Stimulated activated CD4-positive, alpha-beta T cell treated with anti-CD3 and anti-CD28 coated beads, TNF-alpha, amount 100 ng/mL, for 24 hours (primary cell): ENCODE measurements at regions not wholly inside any gene's neighbourhood (a gene's known extent, or its start where the extent isn't known, plus 50 kb on each side); places are given as distances from the start of the nearest gene placed in this dataset.

Source experiments
- DNase-seq, 3 experiments: peaks; one replicate each; pipeline ENCODE4 v3.0.0-alpha.2; 2020; ENCODE audit warnings: low read depth in 3 of 3

- DNase-seq: no peak
Measured at GRCh38 chr14:21993070-21993469, 319.5 kb upstream of the OR4E1 start.

GRCh38 chr14:21991130-21991529 lies 317.5 kb upstream of the OR4E1 start:
- DNase-seq: no peak

GRCh38 chr14:21990116-21990515 lies 316.5 kb upstream of the OR4E1 start:
- DNase-seq: no peak

- DNase-seq: no peak
Measured at GRCh38 chr14:21989090-21989489, 315.5 kb upstream of the OR4E1 start.

GRCh38 chr14:21988413-21988812 lies 314.8 kb upstream of the OR4E1 start:
- DNase-seq: no peak

GRCh38 chr14:21987937-21988336 lies 314.3 kb upstream of the OR4E1 start:
- DNase-seq: no peak

GRCh38 chr14:21985081-21985480 lies 311.5 kb upstream of the OR4E1 start:
- DNase-seq: no peak

GRCh38 chr14:21978999-21979314 lies 305.3 kb upstream of the OR4E1 start:
- no peak for DNase-seq

GRCh38 chr14:21978184-21978998 lies 304.8 kb upstream of the OR4E1 start:
- DNase-seq: peak in 2 of 3 experiments; percentile 28

- DNase-seq: no peak
Measured at GRCh38 chr14:21974741-21975140, 301.1 kb upstream of the OR4E1 start.

GRCh38 chr14:21965042-21965441 lies 291.4 kb upstream of the OR4E1 start:
- peak in 1 of 3 experiments; percentile 37 for DNase-seq

- no peak for DNase-seq
Measured at GRCh38 chr14:21964180-21964579, 290.6 kb upstream of the OR4E1 start.

GRCh38 chr14:21960636-21961035 lies 287.0 kb upstream of the OR4E1 start:
- DNase-seq: no peak

- DNase-seq: no peak
Measured at GRCh38 chr14:21941885-21942284, 268.3 kb upstream of the OR4E1 start.

- DNase-seq: no peak
Measured at GRCh38 chr14:21940887-21941856, 267.6 kb upstream of the OR4E1 start.

- no peak for DNase-seq
Measured at GRCh38 chr14:21939836-21940235, 266.2 kb upstream of the OR4E1 start.

GRCh38 chr14:21937996-21938395 lies 264.4 kb upstream of the OR4E1 start:
- no peak for DNase-seq

GRCh38 chr14:21933681-21934080 lies 260.1 kb upstream of the OR4E1 start:
- no peak for DNase-seq

GRCh38 chr14:21924479-21924878 lies 250.9 kb upstream of the OR4E1 start:
- peak in 2 of 3 experiments; percentile 22 to 37 for DNase-seq

- DNase-seq: no peak
Measured at GRCh38 chr14:21923820-21924219, 250.2 kb upstream of the OR4E1 start.

- DNase-seq: no peak
Measured at GRCh38 chr14:21921453-21921852, 247.8 kb upstream of the OR4E1 start.

- peak in 1 of 3 experiments; percentile 41 for DNase-seq
Measured at GRCh38 chr14:21917699-21918436, 244.2 kb upstream of the OR4E1 start.
